GM21515 (cell line): ENCODE measurements at regions not wholly inside any gene's neighbourhood (a gene's known extent, or its start where the extent isn't known, plus 50 kb on each side); places are given as distances from the start of the nearest gene placed in this dataset.

ENCODE experiments used
- ATAC-seq: cut with Tn5 transposase; IDR thresholded peaks from one replicate; pipeline ENCODE4 v1.9.1; 2021; ENCODE audit not compliant: unreplicated experiment

DNA sequence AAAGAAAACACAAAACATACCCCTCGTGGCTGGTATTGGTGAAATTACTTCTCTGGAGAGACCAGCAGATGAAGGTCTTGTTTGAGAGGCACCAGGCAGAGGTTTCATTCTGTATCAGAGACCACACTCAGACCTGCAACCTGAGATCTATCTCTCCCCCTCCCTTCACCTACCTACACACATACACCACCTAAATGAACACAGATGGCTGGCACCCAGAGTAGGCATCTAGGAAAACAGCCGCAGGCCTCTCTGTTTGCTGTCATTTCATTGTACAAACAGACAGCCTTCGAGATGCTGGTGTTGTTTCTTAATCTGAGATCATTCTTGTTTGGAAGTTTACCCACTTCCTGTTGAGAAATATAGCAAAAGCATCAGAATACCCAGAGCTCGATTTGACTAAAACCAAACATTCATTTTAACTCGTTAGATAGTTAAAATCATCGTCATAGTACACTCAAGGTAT, 173.9 kb upstream of the SLC25A13 start:
- ATAC-seq = peak; percentile 65

- ATAC-seq = no peak
These were observed 164.8 kb upstream of the SLC25A13 start for GRCh38 chr7:96486681-96487080.

- no peak for ATAC-seq
These were observed 162.9 kb upstream of the SLC25A13 start for GRCh38 chr7:96484845-96485244.

- no peak for ATAC-seq
These were observed 162.2 kb upstream of the SLC25A13 start for GRCh38 chr7:96484091-96484490.

GRCh38 chr7:96481796-96482195, 159.9 kb upstream of the SLC25A13 start:
- ATAC-seq = no peak

DNA sequence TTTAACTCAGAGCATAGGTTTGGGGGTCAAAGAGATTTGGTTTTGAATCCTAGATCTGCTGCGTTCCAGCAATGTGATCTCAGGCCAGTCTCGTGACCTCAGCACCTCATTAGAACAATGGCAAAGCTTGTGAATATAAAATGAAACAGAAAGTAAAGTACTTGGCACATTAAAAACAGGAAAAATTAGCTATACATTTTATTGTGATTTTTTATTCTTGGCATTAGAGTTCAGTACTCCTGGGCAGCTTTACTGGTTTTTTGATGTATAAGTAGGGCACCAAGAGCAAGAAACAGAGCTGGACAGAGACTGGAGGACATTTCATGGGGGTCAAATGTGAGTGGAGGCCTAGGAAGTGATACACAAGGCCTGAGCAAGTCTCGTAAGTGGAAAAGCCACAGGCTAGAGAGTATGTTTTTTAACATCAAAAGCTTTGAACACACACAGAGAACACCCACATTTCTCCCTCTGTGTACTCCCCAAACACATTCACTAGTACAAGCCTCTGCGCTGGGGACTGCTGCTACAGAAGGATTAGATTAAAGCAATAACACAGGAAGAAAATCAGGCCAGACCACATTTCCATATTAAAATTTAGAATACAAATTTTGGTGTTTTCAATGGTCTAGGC, 157.2 kb upstream of the SLC25A13 start:
- no peak for ATAC-seq

GRCh38 chr7:96471606-96472005, 149.7 kb upstream of the SLC25A13 start:
- ATAC-seq = no peak

GRCh38 chr7:96452146-96452545, 130.2 kb upstream of the SLC25A13 start:
- no peak for ATAC-seq

GRCh38 chr7:96449094-96449493, 127.2 kb upstream of the SLC25A13 start:
- ATAC-seq = no peak

GRCh38 chr7:96447109-96447645, 125.3 kb upstream of the SLC25A13 start:
- no peak for ATAC-seq

DNA sequence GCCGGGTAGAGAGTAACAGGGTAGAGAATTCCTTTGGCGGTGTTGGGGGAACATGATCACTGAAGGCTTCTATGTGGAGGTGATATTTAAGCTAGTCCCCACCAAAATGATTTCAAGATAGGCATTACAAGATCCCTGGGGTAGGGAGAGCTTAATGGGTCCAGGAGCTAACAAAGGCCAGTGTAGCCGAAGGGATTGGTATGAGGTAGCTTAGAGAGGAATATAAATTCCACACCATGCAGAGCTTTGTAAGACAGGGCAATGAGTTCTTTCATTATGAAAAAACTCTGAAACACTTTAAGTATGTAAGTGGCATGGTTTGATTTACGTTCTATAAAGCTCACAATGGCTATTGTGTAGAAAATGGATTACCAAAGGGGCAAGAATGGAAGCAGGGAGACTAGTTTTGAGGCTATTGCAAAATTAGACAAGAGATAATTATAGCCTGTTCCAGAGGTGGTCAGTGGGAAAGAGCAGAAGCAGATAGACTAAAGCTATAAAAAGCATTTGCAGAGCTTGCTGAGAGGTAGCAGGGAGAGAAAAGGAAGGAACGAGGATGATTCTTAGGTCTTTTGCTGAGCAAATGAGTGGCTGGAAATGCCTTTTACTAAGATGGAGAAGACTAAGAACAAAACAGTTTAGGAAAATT, 119.7 kb upstream of the SLC25A13 start:
- ATAC-seq = no peak

- ATAC-seq = no peak
These were observed 118.4 kb upstream of the SLC25A13 start for GRCh38 chr7:96440328-96440727.

DNA sequence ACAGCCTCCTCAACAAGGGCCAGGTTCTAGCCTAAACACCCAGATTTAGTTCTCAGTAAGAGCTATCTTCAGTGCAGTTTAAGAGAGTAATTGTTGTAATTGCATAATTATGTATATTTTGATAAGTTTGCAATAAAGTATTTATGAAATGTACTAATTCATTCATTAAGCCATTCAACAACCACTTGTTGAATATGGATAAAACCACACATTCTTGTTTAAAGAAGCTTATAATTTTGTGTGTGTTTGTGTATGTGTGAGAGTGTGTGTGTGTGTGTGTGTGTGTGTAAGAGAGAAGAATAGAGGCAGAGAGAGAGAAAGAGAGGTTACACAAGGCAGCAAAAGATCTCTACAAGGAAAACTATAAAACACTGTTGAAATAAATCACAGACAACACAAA, 115.0 kb upstream of the SLC25A13 start:
- ATAC-seq = no peak

- no peak for ATAC-seq
These were observed 108.5 kb upstream of the SLC25A13 start for GRCh38 chr7:96430356-96430755.

DNA sequence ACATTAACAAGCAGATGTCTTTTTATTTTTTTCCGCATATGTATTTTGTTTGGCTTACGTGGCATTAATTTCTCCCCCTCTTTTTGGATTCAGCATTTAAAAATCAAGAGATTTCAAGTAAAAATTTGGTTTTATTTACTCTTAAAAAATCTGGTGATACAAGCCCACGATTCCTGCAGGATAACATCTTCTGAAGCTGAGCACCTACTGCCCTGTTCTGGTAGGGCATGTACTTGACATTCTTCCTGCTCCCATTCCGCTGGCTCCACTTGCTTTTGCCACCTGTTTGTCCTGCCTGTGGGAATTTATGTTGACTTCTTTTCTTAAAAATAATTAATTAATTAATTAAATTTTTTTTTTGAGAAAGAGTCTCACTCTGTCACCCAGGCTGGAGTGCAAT, 105.2 kb upstream of the SLC25A13 start:
- no peak for ATAC-seq

GRCh38 chr7:96426685-96427084, 104.8 kb upstream of the SLC25A13 start:
- no peak for ATAC-seq

GRCh38 chr7:96426027-96426426, 104.1 kb upstream of the SLC25A13 start:
- ATAC-seq = no peak

- ATAC-seq = no peak
These were observed 102.5 kb upstream of the SLC25A13 start for GRCh38 chr7:96424411-96424810.

DNA sequence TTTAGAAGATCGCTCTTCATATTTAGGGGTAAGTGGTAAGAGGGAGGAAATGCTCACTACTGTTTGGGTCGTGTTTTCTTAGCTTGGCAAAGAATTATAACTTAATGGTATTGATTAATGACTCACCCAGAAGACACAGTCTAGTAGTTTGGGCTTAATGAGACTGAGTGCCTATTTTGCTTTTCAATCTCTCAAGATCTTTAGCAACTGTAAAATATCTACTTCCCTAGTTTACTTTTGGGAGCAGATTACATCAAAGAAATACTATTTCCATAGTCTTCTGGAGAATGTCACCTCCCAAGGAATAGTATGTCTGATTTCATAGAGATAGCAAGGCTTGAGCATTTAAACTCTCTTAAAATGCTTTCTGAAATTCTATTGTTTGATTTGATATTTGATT, 100.5 kb upstream of the SLC25A13 start:
- ATAC-seq = no peak

- no peak for ATAC-seq
These were observed 96.7 kb upstream of the SLC25A13 start for GRCh38 chr7:96418581-96418980.

DNA sequence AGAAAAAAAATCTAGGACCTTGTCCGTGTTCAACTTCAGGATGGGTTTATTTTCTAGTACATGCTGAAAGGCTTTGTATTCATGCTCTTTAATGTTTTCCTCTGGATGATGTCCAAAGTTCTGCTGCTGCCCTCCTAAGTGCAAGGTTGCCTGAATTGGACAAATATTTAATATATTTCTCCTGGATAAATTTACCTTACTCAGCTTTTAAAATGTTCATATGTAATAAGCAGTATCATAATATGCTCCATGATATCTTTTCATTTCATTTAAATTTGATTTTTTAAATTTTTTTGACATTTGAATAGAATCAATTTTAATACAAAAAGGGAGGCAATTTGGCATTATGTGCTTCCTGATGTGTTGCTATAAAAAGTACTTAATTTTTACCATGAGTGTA, 95.9 kb upstream of the SLC25A13 start:
- no peak for ATAC-seq

GRCh38 chr7:96416599-96416998, 94.7 kb upstream of the SLC25A13 start:
- ATAC-seq = no peak

DNA sequence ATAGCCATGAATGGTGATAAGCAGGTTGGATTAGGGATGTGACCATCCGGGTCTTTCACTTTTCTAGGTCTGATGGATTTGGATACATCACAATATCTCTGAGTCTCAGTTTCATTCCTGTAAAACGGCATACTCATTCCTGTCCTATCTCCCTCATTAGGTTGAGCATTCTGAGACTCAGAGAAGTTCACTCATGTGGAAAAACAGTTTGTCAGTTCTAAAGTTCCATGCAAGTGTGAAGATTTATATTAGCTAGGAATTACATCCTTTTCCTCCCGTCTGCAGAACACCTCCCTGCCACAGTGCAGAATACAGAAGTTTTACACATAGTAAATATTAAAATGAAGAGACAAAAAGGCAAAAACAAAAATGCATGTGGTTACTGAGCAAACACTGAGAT, 94.2 kb upstream of the SLC25A13 start:
- no peak for ATAC-seq
